ENCODE measurements at regions not wholly inside any gene's neighbourhood (a gene's known extent, or its start where the extent isn't known, plus 50 kb on each side); places are given as distances from the start of the nearest gene placed in this dataset.
"Not testable (repeated sequence)": the region's sequence is repeated elsewhere in the genome, so short reads cannot be mapped to it uniquely, and the experiment has no call there.

GRCh38 chr4:169922632-169923276 is 103.4 kb downstream of the MFAP3L start:
- no peaks in the 10 kb centered on the region for H3K27me3 Mint-ChIP-seq
- DNase-seq (no peak), ATAC-seq (ENCODE audit: low read depth) (no peak)
- no peaks in the 10 kb centered on the region for H3K9me3 Mint-ChIP-seq
- intact Hi-C loops (cut with micrococcal nuclease) = no loop called here
- H3K36me3 Mint-ChIP-seq (ENCODE audit: low read depth) = no peaks in the 10 kb centered on the region
- ChIA-PET POLR2A (no interaction called here), CTCF (no interaction called here)
- H3K4me1 Mint-ChIP-seq = no peaks in the 10 kb centered on the region
- TF ChIP-seq CTCF (IDR thresholded peaks at IDR 0.05) = no peak
- H3K27ac Mint-ChIP-seq = no peak overlapping the region
- no peak overlapping the region for H3K4me3 Mint-ChIP-seq

- no peak for TF ChIP-seq CTCF (IDR thresholded peaks at IDR 0.05)
- Mint-ChIP-seq H3K9me3 (peaks cover 7% of the 10 kb centered on the region), H3K27me3 (no peaks in the 10 kb centered on the region), H3K27ac (no peak overlapping the region), H3K4me1 (no peaks in the 10 kb centered on the region), H3K4me3 (no peak overlapping the region), H3K36me3 (ENCODE audit: low read depth) (no peaks in the 10 kb centered on the region)
- ATAC-seq (ENCODE audit: low read depth) = no peak
- ChIA-PET POLR2A (no interaction called here), CTCF (no interaction called here)
- intact Hi-C loops (cut with micrococcal nuclease) = no loop called here
- DNase-seq = no peak
Measured at GRCh38 chr4:169921732-169922131, 104.5 kb downstream of the MFAP3L start.

GRCh38 chr4:169921237-169921636 is 105.0 kb downstream of the MFAP3L start:
- Mint-ChIP-seq H3K4me1 (no peaks in the 10 kb centered on the region), H3K27ac (no peak overlapping the region), H3K4me3 (no peak overlapping the region), H3K36me3 (ENCODE audit: low read depth) (no peaks in the 10 kb centered on the region), H3K9me3 (peaks cover 7% of the 10 kb centered on the region), H3K27me3 (no peaks in the 10 kb centered on the region)
- TF ChIP-seq CTCF (IDR thresholded peaks at IDR 0.05) = no peak
- ATAC-seq (ENCODE audit: low read depth) (no peak), DNase-seq (no peak)
- intact Hi-C loops (cut with micrococcal nuclease) = no loop called here
- ChIA-PET POLR2A (no interaction called here), CTCF (no interaction called here)

- H3K27me3 Mint-ChIP-seq; POLR2A ChIA-PET; H3K36me3 Mint-ChIP-seq (ENCODE audit: low read depth); H3K4me1 Mint-ChIP-seq; DNase-seq; H3K9me3 Mint-ChIP-seq; ATAC-seq (ENCODE audit: low read depth); CTCF ChIA-PET; H3K27ac Mint-ChIP-seq; intact Hi-C loops (cut with micrococcal nuclease); H3K4me3 Mint-ChIP-seq: not testable (repeated sequence)
Measured at GRCh38 chr4:169919194-169920124, 106.7 kb downstream of the MFAP3L start.

GRCh38 chr4:169915545-169915944 is 110.7 kb downstream of the MFAP3L start:
- CTCF ChIA-PET = no interaction called here
- DNase-seq (no peak), ATAC-seq (ENCODE audit: low read depth) (no peak)
- no peak for TF ChIP-seq CTCF (IDR thresholded peaks at IDR 0.05)
- Mint-ChIP-seq H3K27ac (no peak overlapping the region), H3K27me3 (no peaks in the 10 kb centered on the region), H3K36me3 (ENCODE audit: low read depth) (no peaks in the 10 kb centered on the region), H3K9me3 (peaks cover 7% of the 10 kb centered on the region), H3K4me1 (no peaks in the 10 kb centered on the region), H3K4me3 (no peak overlapping the region)
- POLR2A ChIA-PET = no interaction called here
- intact Hi-C loops (cut with micrococcal nuclease) = no loop called here
